Psoas muscle (tissue), 7 donors: ENCODE measurements at regions not wholly inside any gene's neighbourhood (a gene's known extent, or its start where the extent isn't known, plus 50 kb on each side); places are given as distances from the start of the nearest gene placed in this dataset.

Experiments used
- ATAC-seq, 4 donors: fragments of 200-7000 bp; cut with Tn5 transposase; one replicate each; pipeline ENCODE4 v1.9.1; 2020; ENCODE audit warnings: moderate library complexity in 3 of 4, mild to moderate bottlenecking in 2 of 4
- DNase-seq, 2 donors: peaks; one replicate each; pipeline ENCODE4 v3.0.0-alpha.2; 2020
- H3K27ac ChIP-seq: fragments of 200-600 bp; one replicate; pipeline ENCODE4 v1.8.0; 2022
- H3K27me3 ChIP-seq, 3 donors: fragments of 200-600 bp in 1 of 3; one replicate each; pipeline versions ENCODE4 v1.6.1 to v1.8.0; 2013 to 2022; ENCODE audit warnings: low read length in 2 of 3, mild to moderate bottlenecking in 2 of 3, moderate library complexity in 1 of 3; ENCODE audit not compliant: insufficient read depth in 3 of 3
- H3K36me3 ChIP-seq, 2 donors: fragments of 200-600 bp in 1 of 2; one replicate each; pipeline versions ENCODE4 v1.6.1 to v1.8.0; 2013 to 2022; ENCODE audit warnings: low read depth in 1 of 2, mild to moderate bottlenecking in 1 of 2, moderate library complexity in 1 of 2; ENCODE audit not compliant: insufficient read depth in 1 of 2
- H3K4me1 ChIP-seq: fragments of 200-600 bp; one replicate; pipeline ENCODE4 v1.8.0; 2022
- H3K4me3 ChIP-seq: fragments of 200-600 bp; one replicate; pipeline ENCODE4 v1.8.0; 2022; ENCODE audit warnings: mild to moderate bottlenecking
- H3K9me3 ChIP-seq: fragments of 200-600 bp; one replicate; pipeline ENCODE4 v1.8.0; 2022
- CTCF ChIP-seq: fragments of 200-600 bp; IDR thresholded peaks from one replicate; pipeline ENCODE4 v1.8.0; 2022; ENCODE audit warnings: antibody characterized with exemption
- WGBS, 3 donors: extraction: QIAGEN DNeasy Blood & Tissue Kit; methylation state at CpG; one replicate each; pipeline versions ENCODE4 v1.1.6 to v1.1.7; 2013; 5-methylcytosine and 5-hydroxymethylcytosine counted together
- intact Hi-C, 2 donors: fragments of 100-400 bp; cut with DNase I; formaldehyde crosslinking; loops; one replicate each; pipeline versions ENCODE4 v1.11.0 to v1.14.2; 2022
- donor health status: healthy with polysubstance abuse.
- donor health status: DM: no; HTN: no; CAD: no; lungs with moderate emphysema.
- donor health status: Bipolar disorder and iron deficiency.
- donor health status: healthy.
- donor health status: DM: yes; HTN: yes; CAD: no.
- donor health status: DM: no; HTN: no; CAD: no.
- donor health status: DM: yes; HTN: yes; CAD: no.

- no peaks in the 10 kb centered on the region for H3K27me3 ChIP-seq
- H3K36me3 ChIP-seq: no peaks in the 10 kb centered on the region
- 55 to 60% (median 59%) methylated on average over 2 of the region's 2 CpGs for WGBS, 3 donors
These were observed 848.4 kb downstream of the GATA3 start for GRCh38 chr10:8902926-8903325.

GRCh38 chr10:8908013-8908412 is 853.5 kb downstream of the GATA3 start:
- Histone ChIP-seq H3K4me1 (no peaks in the 10 kb centered on the region), H3K27me3 (no peaks in the 10 kb centered on the region), H3K4me3 (no peak overlapping the region), H3K36me3 (no peaks in the 10 kb centered on the region), H3K27ac (no peak overlapping the region), H3K9me3 (no peaks in the 10 kb centered on the region)
- WGBS, 3 donors: 67 to 71% (median 69%) methylated on average over 4 of the region's 4 CpGs
- intact Hi-C loops: no loop called here
- DNase-seq: no peak
- ATAC-seq: no peak
- TF ChIP-seq CTCF: no peak

More at GRCh38 chr10:8902926-8903325, 848.4 kb downstream of the GATA3 start:
- H3K4me1 ChIP-seq: no peaks in the 10 kb centered on the region
- no peak for TF ChIP-seq CTCF
- DNase-seq (no peak), ATAC-seq (no peak)
- H3K27ac ChIP-seq: no peak overlapping the region
- intact Hi-C loops: no loop called here
- no peak overlapping the region for H3K4me3 ChIP-seq
- H3K9me3 ChIP-seq: no peaks in the 10 kb centered on the region

GRCh38 chr10:8910314-8910713 is 855.8 kb downstream of the GATA3 start:
- Histone ChIP-seq H3K27ac (no peak overlapping the region), H3K27me3 (no peaks in the 10 kb centered on the region), H3K36me3 (no peaks in the 10 kb centered on the region), H3K4me1 (no peaks in the 10 kb centered on the region), H3K4me3 (no peak overlapping the region), H3K9me3 (no peaks in the 10 kb centered on the region)
- no peak for TF ChIP-seq CTCF
- intact Hi-C loops: no loop called here
- 53 to 60% (median 59%) methylated on average over 3 of the region's 3 CpGs for WGBS, 3 donors
- no peak for ATAC-seq
- DNase-seq: no peak

- TF ChIP-seq CTCF: no peak
- 75 to 79% (median 77%) methylated on average over 1 of the region's 1 CpG for WGBS, 3 donors
- Histone ChIP-seq H3K36me3 (no peaks in the 10 kb centered on the region), H3K4me1 (no peaks in the 10 kb centered on the region), H3K9me3 (no peaks in the 10 kb centered on the region), H3K4me3 (no peak overlapping the region), H3K27ac (no peak overlapping the region), H3K27me3 (no peaks in the 10 kb centered on the region)
- intact Hi-C loops: no loop called here
- ATAC-seq (no peak), DNase-seq (no peak)
These were observed 856.5 kb downstream of the GATA3 start for GRCh38 chr10:8911032-8911431.

GRCh38 chr10:8912108-8912507 is 857.6 kb downstream of the GATA3 start:
- Histone ChIP-seq H3K4me3 (no peak overlapping the region), H3K4me1 (no peaks in the 10 kb centered on the region), H3K27me3 (no peaks in the 10 kb centered on the region), H3K36me3 (no peaks in the 10 kb centered on the region), H3K9me3 (no peaks in the 10 kb centered on the region), H3K27ac (no peak overlapping the region)
- intact Hi-C loops: no loop called here
- DNase-seq (no peak), ATAC-seq (no peak)
- 31 to 45% (median 38%) methylated on average over 4 of the region's 4 CpGs for WGBS, 3 donors
- no peak for TF ChIP-seq CTCF
